ENCODE measurements at regions not wholly inside any gene's neighbourhood (a gene's known extent, or its start where the extent isn't known, plus 50 kb on each side); places are given as distances from the start of the nearest gene placed in this dataset.
"Not testable (repeated sequence)": the region's sequence is repeated elsewhere in the genome, so short reads cannot be mapped to it uniquely, and the experiment has no call there.

DNA sequence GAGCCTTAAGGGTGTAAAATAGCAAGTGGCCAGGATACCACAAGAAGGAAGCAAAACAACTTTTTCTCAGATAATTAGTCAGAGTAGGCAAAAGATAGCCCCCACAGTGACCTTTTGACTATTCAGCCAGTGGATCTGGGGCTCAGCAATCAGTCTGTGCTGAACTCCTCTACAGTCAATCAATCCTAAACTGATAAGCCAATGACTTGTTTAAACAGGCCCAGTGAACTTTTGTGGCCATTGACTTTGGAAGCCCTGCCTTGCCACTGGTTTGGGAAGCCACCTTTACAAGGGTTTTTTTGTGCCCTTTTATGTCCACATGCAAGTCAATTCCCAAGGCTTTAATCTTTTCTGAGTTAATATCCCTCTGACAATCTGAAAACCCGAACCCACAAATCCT is 1565.0 kb upstream of the WWC1 start:
- TF ChIP-seq, protein P1, sequence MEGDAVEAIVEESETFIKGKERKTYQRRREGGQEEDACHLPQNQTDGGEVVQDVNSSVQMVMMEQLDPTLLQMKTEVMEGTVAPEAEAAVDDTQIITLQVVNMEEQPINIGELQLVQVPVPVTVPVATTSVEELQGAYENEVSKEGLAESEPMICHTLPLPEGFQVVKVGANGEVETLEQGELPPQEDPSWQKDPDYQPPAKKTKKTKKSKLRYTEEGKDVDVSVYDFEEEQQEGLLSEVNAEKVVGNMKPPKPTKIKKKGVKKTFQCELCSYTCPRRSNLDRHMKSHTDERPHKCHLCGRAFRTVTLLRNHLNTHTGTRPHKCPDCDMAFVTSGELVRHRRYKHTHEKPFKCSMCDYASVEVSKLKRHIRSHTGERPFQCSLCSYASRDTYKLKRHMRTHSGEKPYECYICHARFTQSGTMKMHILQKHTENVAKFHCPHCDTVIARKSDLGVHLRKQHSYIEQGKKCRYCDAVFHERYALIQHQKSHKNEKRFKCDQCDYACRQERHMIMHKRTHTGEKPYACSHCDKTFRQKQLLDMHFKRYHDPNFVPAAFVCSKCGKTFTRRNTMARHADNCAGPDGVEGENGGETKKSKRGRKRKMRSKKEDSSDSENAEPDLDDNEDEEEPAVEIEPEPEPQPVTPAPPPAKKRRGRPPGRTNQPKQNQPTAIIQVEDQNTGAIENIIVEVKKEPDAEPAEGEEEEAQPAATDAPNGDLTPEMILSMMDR (IDR thresholded peaks at IDR 0.05): no peak
- no peaks in the 10 kb centered on the region for H3K9me3 ChIP-seq
- H3K4me1 ChIP-seq: no peaks in the 10 kb centered on the region
- no peaks in the 10 kb centered on the region for H3K36me3 ChIP-seq
- H3K27ac ChIP-seq: no peak overlapping the region
- H3K4me3 ChIP-seq: no peak overlapping the region
- intact Hi-C loops (cut with DNase I; ENCODE audit: low total_unique reads): no loop called here
- no peak for DNase-seq
- H3K27me3 ChIP-seq: no peaks in the 10 kb centered on the region

DNA sequence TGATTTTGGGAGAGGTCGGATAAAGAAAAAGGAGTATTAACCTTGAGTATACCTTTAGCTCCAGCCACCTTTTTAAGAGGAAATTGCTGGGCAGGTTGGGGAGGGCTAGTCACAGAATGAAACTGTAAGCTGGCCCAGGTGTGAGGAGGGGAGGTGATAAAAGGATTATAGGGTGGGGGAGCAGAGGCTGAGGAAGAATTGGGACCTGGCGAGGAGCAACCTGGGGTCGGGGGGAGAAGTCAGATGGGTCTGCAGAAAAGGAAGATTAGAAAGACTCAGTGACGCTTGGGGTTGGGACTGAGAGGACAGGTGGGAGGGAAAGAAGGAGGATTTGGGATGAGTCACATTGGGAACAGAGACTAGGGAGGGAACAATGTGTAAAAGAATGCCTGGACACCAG is 1548.5 kb upstream of the WWC1 start:
- intact Hi-C loops (cut with DNase I; ENCODE audit: low total_unique reads); H3K36me3 ChIP-seq; H3K4me3 ChIP-seq; H3K27ac ChIP-seq; H3K4me1 ChIP-seq; H3K9me3 ChIP-seq; DNase-seq; H3K27me3 ChIP-seq: not testable (repeated sequence)

DNA sequence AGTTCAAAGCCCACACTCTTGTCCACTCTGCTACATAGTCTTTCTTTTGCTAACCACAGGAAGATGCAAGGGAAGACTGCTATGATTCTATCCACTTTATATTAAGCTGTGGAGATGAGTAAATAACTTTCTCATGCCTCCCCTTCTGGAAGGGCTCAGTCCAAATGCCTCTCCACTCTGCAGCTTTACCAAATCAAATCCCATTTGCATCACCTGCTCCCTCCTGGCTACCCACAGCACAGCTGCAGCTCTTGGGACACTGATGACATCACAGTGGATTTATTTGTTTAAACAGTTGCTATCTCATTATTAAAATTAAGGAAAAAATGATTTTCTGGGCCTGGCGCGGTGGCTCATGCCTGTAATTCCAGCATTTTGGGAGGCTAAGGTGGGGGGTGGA is 1544.9 kb upstream of the WWC1 start:
- no peak overlapping the region for H3K4me3 ChIP-seq
- DNase-seq: no peak
- no peak overlapping the region for H3K27ac ChIP-seq
- no peaks in the 10 kb centered on the region for H3K36me3 ChIP-seq
- H3K9me3 ChIP-seq: no peaks in the 10 kb centered on the region
- no peaks in the 10 kb centered on the region for H3K4me1 ChIP-seq
- TF ChIP-seq, protein P1 (IDR thresholded peaks at IDR 0.05): no peak
- no peaks in the 10 kb centered on the region for H3K27me3 ChIP-seq
- intact Hi-C loops (cut with DNase I; ENCODE audit: low total_unique reads): no loop called here

GRCh38 chr5:166750376-166750775 is 1541.1 kb upstream of the WWC1 start:
- Histone ChIP-seq H3K4me3 (no peak overlapping the region), H3K27ac (no peak overlapping the region), H3K36me3 (no peaks in the 10 kb centered on the region), H3K4me1 (no peaks in the 10 kb centered on the region), H3K9me3 (no peaks in the 10 kb centered on the region), H3K27me3 (no peaks in the 10 kb centered on the region)
- TF ChIP-seq, protein P1 (IDR thresholded peaks at IDR 0.05): no peak
- no peak for DNase-seq
- intact Hi-C loops (cut with DNase I; ENCODE audit: low total_unique reads): no loop called here

DNA sequence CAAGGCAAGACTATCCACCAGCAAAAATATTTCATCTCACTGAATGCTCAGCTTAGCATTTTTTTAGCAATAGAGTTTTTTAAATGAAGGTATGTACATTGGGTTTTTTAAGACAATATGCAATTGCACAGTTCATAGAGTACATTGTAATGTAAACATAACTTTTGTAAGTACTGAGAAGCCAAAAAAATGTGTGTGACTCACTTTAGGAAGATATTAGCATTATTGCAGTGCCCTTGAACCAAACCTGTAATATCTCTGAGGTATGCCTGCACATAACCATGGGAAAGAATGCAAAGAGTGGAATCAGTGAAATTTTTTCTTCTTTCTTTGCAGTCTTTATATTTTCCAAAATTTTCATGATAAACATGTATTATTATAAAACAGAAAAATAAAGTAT is 1533.3 kb upstream of the WWC1 start:
- H3K9me3 ChIP-seq: no peaks in the 10 kb centered on the region
- intact Hi-C loops (cut with DNase I; ENCODE audit: low total_unique reads): no loop called here
- no peaks in the 10 kb centered on the region for H3K4me1 ChIP-seq
- H3K27ac ChIP-seq: no peak overlapping the region
- no peaks in the 10 kb centered on the region for H3K36me3 ChIP-seq
- no peak overlapping the region for H3K4me3 ChIP-seq
- DNase-seq: no peak
- TF ChIP-seq, protein P1 (IDR thresholded peaks at IDR 0.05): no peak
- no peaks in the 10 kb centered on the region for H3K27me3 ChIP-seq

DNA sequence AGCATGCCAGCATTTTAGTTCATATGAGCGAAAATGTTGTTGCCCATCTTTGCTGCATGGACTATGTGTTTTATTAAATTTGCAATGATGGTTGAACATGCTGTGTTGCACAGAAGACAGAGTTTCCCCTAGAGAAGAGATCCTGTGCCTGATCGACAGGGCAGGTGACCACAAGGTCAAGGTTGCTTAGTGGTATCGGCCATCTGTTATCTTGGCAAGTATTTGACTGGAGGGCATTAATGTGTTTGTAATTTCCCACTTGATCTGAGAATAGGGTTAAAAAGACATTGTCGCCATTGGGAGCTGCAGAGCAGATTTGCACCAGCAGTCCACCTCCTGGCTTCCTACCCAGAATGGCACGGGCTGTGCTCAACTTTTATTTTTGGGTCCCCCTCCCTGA is 1523.6 kb upstream of the WWC1 start:
- no peak for DNase-seq
- no peaks in the 10 kb centered on the region for H3K9me3 ChIP-seq
- H3K4me3 ChIP-seq: no peak overlapping the region
- H3K27me3 ChIP-seq: no peaks in the 10 kb centered on the region
- H3K36me3 ChIP-seq: no peaks in the 10 kb centered on the region
- H3K27ac ChIP-seq: no peak overlapping the region
- TF ChIP-seq, protein P1 (IDR thresholded peaks at IDR 0.05): no peak
- intact Hi-C loops (cut with DNase I; ENCODE audit: low total_unique reads): no loop called here
- H3K4me1 ChIP-seq: no peaks in the 10 kb centered on the region

Measured in tibial artery (tissue), 4 donors.